ENCODE measurements at regions not wholly inside any gene's neighbourhood (a gene's known extent, or its start where the extent isn't known, plus 50 kb on each side); places are given as distances from the start of the nearest gene placed in this dataset.

DNA sequence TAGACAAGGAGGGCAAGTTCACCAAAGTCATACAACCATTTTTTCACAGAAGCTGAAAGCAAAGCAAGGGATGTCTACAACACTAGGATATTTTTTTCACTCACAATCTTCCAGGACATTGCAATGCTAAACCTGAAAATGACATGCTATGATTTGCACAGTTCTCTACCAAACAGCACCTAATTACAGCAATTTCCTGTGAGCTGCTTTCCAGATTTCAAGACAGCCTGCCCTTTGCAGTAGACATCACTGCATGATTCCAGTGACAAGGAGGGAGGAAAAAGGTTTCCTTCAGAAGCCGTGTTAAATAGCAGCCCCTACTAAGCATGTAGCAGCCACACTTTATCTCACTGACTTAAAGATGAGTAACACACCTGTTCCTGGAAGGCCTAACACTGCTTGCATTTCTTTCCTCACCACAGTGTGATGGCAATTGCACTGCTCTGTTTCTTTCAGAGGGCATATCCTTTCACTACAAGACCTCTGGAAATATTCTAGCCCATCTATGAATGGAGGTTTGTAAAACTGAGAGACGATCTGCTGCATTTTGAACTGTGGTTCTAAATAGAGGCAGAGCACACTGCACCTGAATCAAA, 97.1 kb downstream of the DUSP10 start:
- DNase-seq (ENCODE audit: low read depth in 2 of 3, low spot score in 1 of 3), result no peak

DNA sequence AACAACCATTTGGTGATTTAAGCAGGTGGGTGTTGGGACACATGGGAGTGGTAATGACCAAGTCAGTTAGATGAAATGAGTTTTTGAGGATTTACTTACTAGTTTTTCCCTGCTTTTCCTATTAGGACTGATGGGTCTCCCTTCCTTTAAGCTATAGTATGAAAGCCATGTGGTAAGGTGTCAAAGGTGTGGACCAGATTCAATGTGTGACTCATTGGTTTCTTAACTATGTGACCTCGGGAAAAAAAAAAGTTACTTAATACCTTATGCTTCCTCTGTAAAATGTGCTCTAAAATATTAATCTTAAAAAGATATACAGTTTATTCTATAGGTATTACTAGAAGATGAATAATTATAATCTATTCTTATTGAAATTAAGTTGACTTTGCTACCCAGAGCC, 93.7 kb downstream of the DUSP10 start:
- DNase-seq (ENCODE audit: low read depth in 2 of 3, low spot score in 1 of 3), result no peak
